Neural progenitor cell (in vitro differentiated cells): ENCODE measurements at regions not wholly inside any gene's neighbourhood (a gene's known extent, or its start where the extent isn't known, plus 50 kb on each side); places are given as distances from the start of the nearest gene placed in this dataset.

Experiments used
- DNase-seq: peaks from one replicate; pipeline ENCODE4 v3.0.0-alpha.2; 2016; ENCODE audit warnings: low spot score
- H2AFZ ChIP-seq: fragments of 200-600 bp; sonication (generic); replicated peaks from 2 replicates; pipeline ENCODE4 v1.6.1; 2016; ENCODE audit warnings: antibody characterized with exemption
- H3F3A ChIP-seq: fragments of 200-600 bp; sonication (generic); 2 replicates; pipeline ENCODE4 v1.6.1; 2016; ENCODE audit warnings: antibody characterized with exemption, low read depth
- H3K27ac ChIP-seq: fragments of 200-600 bp; sonication (generic); 2 replicates; pipeline ENCODE4 v1.5.1; 2016; ENCODE audit warnings: mild to moderate bottlenecking
- H3K27me3 ChIP-seq: fragments of 200-600 bp; sonication (generic); 2 replicates; pipeline ENCODE4 v1.6.1; 2016; ENCODE audit warnings: mild to moderate bottlenecking, moderate library complexity
- H3K36me3 ChIP-seq: fragments of 200-600 bp; sonication (generic); 2 replicates; pipeline ENCODE4 v1.5.1; 2016
- H3K4me1 ChIP-seq: fragments of 200-600 bp; sonication (generic); 2 replicates; pipeline ENCODE4 v1.6.1; 2016; ENCODE audit warnings: mixed run types
- H3K4me2 ChIP-seq: fragments of 200-600 bp; sonication (generic); 2 replicates; pipeline ENCODE4 v1.6.1; 2016
- H3K4me3 ChIP-seq: fragments of 200-600 bp; sonication (generic); 2 replicates; pipeline ENCODE4 v1.5.1; 2016
- H3K79me2 ChIP-seq: fragments of 200-600 bp; sonication (generic); 2 replicates; pipeline ENCODE4 v1.6.1; 2016; ENCODE audit warnings: low read depth
- H3K9ac ChIP-seq: fragments of 200-600 bp; sonication (generic); 2 replicates; pipeline ENCODE4 v1.6.1; 2016
- H3K9me3 ChIP-seq: fragments of 200-600 bp; sonication (generic); 2 replicates; pipeline ENCODE4 v1.5.1; 2016; ENCODE audit warnings: low read depth
- H4K20me1 ChIP-seq: fragments of 200-600 bp; sonication (generic); 2 replicates; pipeline ENCODE4 v1.6.1; 2016; ENCODE audit warnings: low read depth
- H3K27ac Mint-ChIP-seq: 3 replicates; pipeline ENCODE4 v1.8.0; 2021; ENCODE audit warnings: mixed read lengths
- H3K27me3 Mint-ChIP-seq: 2 replicates; pipeline ENCODE4 v1.8.0; 2022; ENCODE audit warnings: low read depth, mild to moderate bottlenecking, inconsistent platforms, moderate library complexity, mixed read lengths; ENCODE audit not compliant: insufficient read depth
- H3K36me3 Mint-ChIP-seq: 3 replicates; pipeline ENCODE4 v1.8.0; 2021; ENCODE audit warnings: mixed read lengths
- H3K4me1 Mint-ChIP-seq: 3 replicates; pipeline ENCODE4 v1.8.0; 2021; ENCODE audit warnings: mixed read lengths
- H3K4me3 Mint-ChIP-seq: 3 replicates; pipeline ENCODE4 v1.8.0; 2021; ENCODE audit warnings: mild to moderate bottlenecking, moderate library complexity, mixed read lengths
- H3K9me3 Mint-ChIP-seq: 3 replicates; pipeline ENCODE4 v1.8.0; 2020; ENCODE audit warnings: mixed read lengths
- EZH2 ChIP-seq: fragments of 200-600 bp; sonication (generic); IDR thresholded peaks from 2 replicates; pipeline ENCODE4 v1.6.1; 2017; ENCODE audit warnings: antibody characterized with exemption, mild to moderate bottlenecking, moderate library complexity
- EZH2phosphoT487 ChIP-seq: fragments of 200-600 bp; sonication (generic); IDR thresholded peaks from 2 replicates; pipeline ENCODE4 v1.6.1; 2017; ENCODE audit warnings: antibody characterized with exemption
- TF ChIP-seq, protein P1 (sequence below): fragments of 200-600 bp; sonication (generic); IDR thresholded peaks from 2 replicates; pipeline ENCODE4 v1.5.1; 2017; ENCODE audit warnings: antibody characterized with exemption, mild to moderate bottlenecking

DNA sequence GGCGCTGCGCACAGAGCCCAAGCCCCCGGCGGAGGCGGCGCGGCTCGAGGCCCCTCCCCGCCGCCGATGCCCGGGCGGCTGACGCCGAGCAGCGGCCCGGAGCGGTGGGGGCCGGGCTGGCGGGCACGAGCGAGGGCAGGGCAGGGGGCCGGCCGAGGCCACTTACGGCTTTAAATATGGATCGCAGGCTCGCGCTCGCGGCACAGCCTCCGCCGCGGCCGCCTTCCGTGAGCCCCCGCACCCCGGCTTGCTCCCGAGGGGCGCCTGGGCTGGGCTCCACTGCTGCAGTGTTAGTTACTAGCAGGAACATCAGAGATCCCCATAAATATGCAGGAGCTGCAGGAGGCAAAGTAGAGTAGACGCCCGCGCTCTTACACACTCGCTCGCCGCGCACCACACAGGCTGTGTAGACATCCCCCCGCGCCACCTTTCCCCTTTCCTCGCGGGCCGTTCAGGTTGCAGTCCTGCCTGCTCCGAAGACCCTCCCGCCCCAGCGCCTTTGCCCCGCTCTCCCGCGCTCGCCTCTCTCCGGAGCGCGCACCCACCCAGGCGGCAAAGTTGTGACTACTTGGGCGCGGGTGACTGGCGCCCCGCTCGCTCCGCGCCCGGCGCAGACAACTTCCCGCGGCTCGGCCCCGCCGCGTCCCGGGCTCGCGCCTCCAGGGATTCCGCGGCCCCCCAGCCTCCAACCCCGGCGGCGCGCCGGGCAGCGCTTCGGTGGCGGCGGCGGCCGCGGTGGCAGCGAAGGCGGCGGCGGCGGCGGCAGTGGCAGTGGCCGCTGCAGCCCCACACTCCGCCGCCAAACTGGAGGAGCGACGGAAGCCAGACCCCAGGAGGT is 152.0 kb upstream of the SLC4A4 start:
- Histone ChIP-seq H3K79me2 (no peaks in the 10 kb centered on the region), H3K9ac (no peak overlapping the region), H3K4me2 (peak overlapping the region; percentile 95), H3K4me3 (peak overlapping the region; percentile 75), H3K9me3 (no peaks in the 10 kb centered on the region), H3K27me3 (peaks cover 62% of the 10 kb centered on the region), H3F3A (peaks cover 13% of the 10 kb centered on the region), H3K27ac (no peak overlapping the region), H2AFZ (peak overlapping the region; percentile 97), H3K4me1 (no peaks in the 10 kb centered on the region), H4K20me1 (peaks cover 15% of the 10 kb centered on the region), H3K36me3 (no peaks in the 10 kb centered on the region)
- Mint-ChIP-seq H3K9me3 (no peaks in the 10 kb centered on the region), H3K27me3 (peaks cover 9% of the 10 kb centered on the region), H3K4me1 (peaks cover 13% of the 10 kb centered on the region), H3K27ac (no peak overlapping the region), H3K36me3 (no peaks in the 10 kb centered on the region), H3K4me3 (peak overlapping the region; percentile 91)
- peak; percentile 84 for DNase-seq
- peak; percentile 21 for TF ChIP-seq EZH2
- TF ChIP-seq EZH2phosphoT487: peak; percentile 55
- TF ChIP-seq, protein P1, sequence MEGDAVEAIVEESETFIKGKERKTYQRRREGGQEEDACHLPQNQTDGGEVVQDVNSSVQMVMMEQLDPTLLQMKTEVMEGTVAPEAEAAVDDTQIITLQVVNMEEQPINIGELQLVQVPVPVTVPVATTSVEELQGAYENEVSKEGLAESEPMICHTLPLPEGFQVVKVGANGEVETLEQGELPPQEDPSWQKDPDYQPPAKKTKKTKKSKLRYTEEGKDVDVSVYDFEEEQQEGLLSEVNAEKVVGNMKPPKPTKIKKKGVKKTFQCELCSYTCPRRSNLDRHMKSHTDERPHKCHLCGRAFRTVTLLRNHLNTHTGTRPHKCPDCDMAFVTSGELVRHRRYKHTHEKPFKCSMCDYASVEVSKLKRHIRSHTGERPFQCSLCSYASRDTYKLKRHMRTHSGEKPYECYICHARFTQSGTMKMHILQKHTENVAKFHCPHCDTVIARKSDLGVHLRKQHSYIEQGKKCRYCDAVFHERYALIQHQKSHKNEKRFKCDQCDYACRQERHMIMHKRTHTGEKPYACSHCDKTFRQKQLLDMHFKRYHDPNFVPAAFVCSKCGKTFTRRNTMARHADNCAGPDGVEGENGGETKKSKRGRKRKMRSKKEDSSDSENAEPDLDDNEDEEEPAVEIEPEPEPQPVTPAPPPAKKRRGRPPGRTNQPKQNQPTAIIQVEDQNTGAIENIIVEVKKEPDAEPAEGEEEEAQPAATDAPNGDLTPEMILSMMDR: no peak

DNA sequence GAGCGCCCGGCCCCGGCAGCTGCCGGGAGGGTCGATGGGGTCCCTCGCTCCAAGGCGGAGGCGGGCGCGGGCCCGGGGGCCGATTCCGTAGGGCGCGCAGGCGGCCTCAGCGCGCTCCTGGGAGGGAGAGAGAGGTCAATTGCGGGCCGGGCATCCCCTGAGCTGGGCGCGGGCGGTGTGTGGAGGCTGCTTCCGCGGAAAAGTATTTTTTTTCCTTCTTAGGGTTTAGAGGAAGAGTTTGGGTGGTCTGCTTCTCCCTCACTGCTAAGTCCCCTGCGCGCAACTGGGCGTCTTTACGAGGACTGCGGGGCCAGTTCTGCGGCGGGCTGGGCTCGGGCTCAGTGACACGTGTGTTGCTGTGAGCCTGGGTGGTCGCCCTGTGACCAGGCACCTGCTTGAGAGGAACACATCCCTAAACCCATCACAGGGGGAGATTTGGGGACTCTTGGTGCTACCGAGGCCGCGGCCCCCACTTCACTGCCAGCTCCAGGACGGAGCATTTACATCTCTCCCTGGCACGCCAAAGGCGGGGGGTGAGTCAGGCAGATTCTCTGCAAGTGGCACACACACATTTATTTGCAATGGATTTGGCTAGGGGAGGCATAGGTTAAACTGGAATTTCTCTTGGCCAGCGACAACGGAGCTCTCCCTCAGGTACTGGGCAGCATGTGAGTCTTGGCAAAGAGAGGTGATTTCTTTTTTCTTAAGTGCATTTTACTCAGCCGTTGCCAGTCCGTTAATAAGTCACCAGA is 151.2 kb upstream of the SLC4A4 start:
- Histone ChIP-seq H4K20me1 (peaks cover 15% of the 10 kb centered on the region), H3K36me3 (no peaks in the 10 kb centered on the region), H3K27me3 (peaks cover 62% of the 10 kb centered on the region), H3K27ac (no peak overlapping the region), H3K79me2 (no peaks in the 10 kb centered on the region), H3K9me3 (no peaks in the 10 kb centered on the region), H2AFZ (peak overlapping the region; percentile 78), H3K9ac (no peak overlapping the region), H3K4me2 (peak overlapping the region; percentile 95), H3F3A (peaks cover 13% of the 10 kb centered on the region), H3K4me3 (peak overlapping the region; percentile 75), H3K4me1 (no peaks in the 10 kb centered on the region)
- Mint-ChIP-seq H3K4me1 (peaks cover 13% of the 10 kb centered on the region), H3K27me3 (peaks cover 10% of the 10 kb centered on the region), H3K27ac (no peak overlapping the region), H3K9me3 (no peaks in the 10 kb centered on the region), H3K36me3 (no peaks in the 10 kb centered on the region), H3K4me3 (peak overlapping the region; percentile 92)
- TF ChIP-seq EZH2 (peak; percentile 72), EZH2phosphoT487 (no peak)
- DNase-seq: peak; percentile 68

DNA sequence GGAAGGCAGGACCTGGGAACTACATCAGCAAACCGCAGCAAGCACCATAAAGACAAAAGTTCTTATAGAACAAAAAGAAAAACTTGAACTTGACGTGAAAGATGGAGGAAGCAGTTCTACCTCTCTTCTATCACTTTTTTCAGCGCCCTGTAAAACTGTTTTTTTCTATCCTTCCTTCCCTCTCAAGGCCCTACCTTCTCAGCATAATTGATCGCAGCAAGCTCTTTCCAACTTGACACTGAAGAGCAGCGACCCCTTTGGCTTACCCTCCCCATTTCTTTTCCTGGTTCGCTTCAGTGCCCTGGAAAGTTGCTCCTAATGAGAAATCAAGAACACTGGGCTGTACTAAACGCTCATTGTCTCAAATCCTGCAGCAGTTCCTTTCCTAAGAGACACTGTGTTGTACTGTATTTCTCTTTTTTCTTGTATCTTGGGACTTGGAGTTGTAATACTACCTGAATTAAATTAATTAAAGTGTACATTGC is 150.6 kb upstream of the SLC4A4 start:
- Histone ChIP-seq H3K9me3 (no peaks in the 10 kb centered on the region), H3K4me3 (peak overlapping the region; percentile 75), H3K4me1 (no peaks in the 10 kb centered on the region), H3K79me2 (no peaks in the 10 kb centered on the region), H3K27me3 (peaks cover 62% of the 10 kb centered on the region), H3K9ac (no peak overlapping the region), H3K4me2 (peak overlapping the region; percentile 95), H3K36me3 (no peaks in the 10 kb centered on the region), H3K27ac (no peak overlapping the region), H2AFZ (no peak overlapping the region), H3F3A (peaks cover 13% of the 10 kb centered on the region), H4K20me1 (peaks cover 15% of the 10 kb centered on the region)
- H3K4me1 Mint-ChIP-seq: peaks cover 13% of the 10 kb centered on the region
- TF ChIP-seq, protein P1: no peak
- TF ChIP-seq EZH2: peak; percentile 2
- peaks cover 12% of the 10 kb centered on the region for H3K27me3 Mint-ChIP-seq
- H3K9me3 Mint-ChIP-seq: no peaks in the 10 kb centered on the region
- no peaks in the 10 kb centered on the region for H3K36me3 Mint-ChIP-seq
- peak overlapping the region; percentile 92 for H3K4me3 Mint-ChIP-seq
- H3K27ac Mint-ChIP-seq: no peak overlapping the region
- peak; percentile 19 for DNase-seq
